WTC11 (cell line): ENCODE measurements at regions not wholly inside any gene's neighbourhood (a gene's known extent, or its start where the extent isn't known, plus 50 kb on each side); places are given as distances from the start of the nearest gene placed in this dataset.

ENCODE experiments used
- ATAC-seq: fragments of 200-7000 bp; cut with Tn5 transposase; 2 replicates; pipeline ENCODE4 v1.10.0; 2021; ENCODE audit warnings: mild to moderate bottlenecking, moderate library complexity
- CTCF ChIA-PET: fragments of 300-600 bp; sonication (Branson Sonifier 250); formaldehyde crosslinking; loops from one replicate; lab custom pipeline; 2021; ENCODE audit warnings: antibody characterized with exemption; lab: Charles Lee
- POLR2A ChIA-PET: fragments of 350-600 bp; sonication (Branson Sonifier 250); formaldehyde crosslinking; loops from one replicate; lab custom pipeline; 2021; ENCODE audit warnings: antibody characterized with exemption; lab: Charles Lee
- DNase-seq: peaks from one replicate; pipeline ENCODE4 v3.0.0; 2021; ENCODE audit warnings: low spot score
- H3K27ac Mint-ChIP-seq: 2 replicates; pipeline ENCODE4 v1.8.0; 2021; ENCODE audit warnings: mixed read lengths
- H3K27me3 Mint-ChIP-seq: 2 replicates; pipeline ENCODE4 v1.8.0; 2021; ENCODE audit warnings: low read depth, mild to moderate bottlenecking, moderate library complexity, mixed read lengths
- H3K36me3 Mint-ChIP-seq: 2 replicates; pipeline ENCODE4 v1.8.0; 2021; ENCODE audit warnings: mixed read lengths
- H3K4me1 Mint-ChIP-seq: 2 replicates; pipeline ENCODE4 v1.8.0; 2022; ENCODE audit warnings: mixed read lengths
- H3K4me3 Mint-ChIP-seq: 2 replicates; pipeline ENCODE4 v1.8.0; 2021; ENCODE audit warnings: mild to moderate bottlenecking, moderate library complexity, mixed read lengths
- H3K9me3 Mint-ChIP-seq: 2 replicates; pipeline ENCODE4 v1.8.0; 2021; ENCODE audit warnings: mixed read lengths
- AFF4 ChIP-seq: sonication (generic); formaldehyde crosslinking; IDR thresholded peaks from 2 replicates; pipeline ENCODE4 v1.8.1; 2023; ENCODE audit warnings: mild to moderate bottlenecking, missing genetic modification reagents, borderline replicate concordance
- ATF6 ChIP-seq: sonication (generic); formaldehyde crosslinking; IDR thresholded peaks from 2 replicates; pipeline ENCODE4 v1.8.1; 2023; ENCODE audit warnings: mild to moderate bottlenecking, missing genetic modification reagents
- CDX4 ChIP-seq: fragments of 250-450 bp; sonication (Bioruptor Pico); IDR thresholded peaks from 2 replicates; pipeline ENCODE4 v1.9.0; 2021; ENCODE audit warnings: moderate library complexity, mild to moderate bottlenecking, inconsistent platforms, borderline replicate concordance
- E2F1 ChIP-seq: sonication (generic); formaldehyde crosslinking; IDR thresholded peaks from 2 replicates; pipeline ENCODE4 v1.8.0; 2022; ENCODE audit warnings: mild to moderate bottlenecking, missing genetic modification reagents
- ELF4 ChIP-seq: sonication (generic); formaldehyde crosslinking; IDR thresholded peaks from 2 replicates; pipeline ENCODE4 v1.8.1; 2022; ENCODE audit warnings: low read depth, mild to moderate bottlenecking, moderate library complexity, missing genetic modification reagents
- ESRRA ChIP-seq: sonication (generic); formaldehyde crosslinking; IDR thresholded peaks from 2 replicates; pipeline ENCODE4 v1.8.1; 2022; ENCODE audit warnings: mild to moderate bottlenecking, missing genetic modification reagents, borderline replicate concordance
- NR1H2 ChIP-seq: sonication (generic); formaldehyde crosslinking; IDR thresholded peaks from 2 replicates; pipeline ENCODE4 v1.9.0; 2021; ENCODE audit warnings: mild to moderate bottlenecking, moderate library complexity, missing genetic modification reagents
- TEAD1 ChIP-seq: sonication (generic); formaldehyde crosslinking; IDR thresholded peaks from 2 replicates; pipeline ENCODE4 v1.8.0; 2022; ENCODE audit warnings: mild to moderate bottlenecking, missing genetic modification reagents
- ZNF512 ChIP-seq: sonication (generic); formaldehyde crosslinking; IDR thresholded peaks from 2 replicates; pipeline ENCODE4 v1.8.1; 2022; ENCODE audit warnings: missing genetic modification reagents, borderline replicate concordance
- TF ChIP-seq, protein P1 (sequence below): sonication (generic); formaldehyde crosslinking; IDR thresholded peaks from 2 replicates; pipeline ENCODE4 v1.8.1; 2023; ENCODE audit warnings: mild to moderate bottlenecking, missing genetic modification reagents
- TF ChIP-seq, protein P2 (sequence below): sonication (generic); formaldehyde crosslinking; IDR thresholded peaks from 2 replicates; pipeline ENCODE4 v1.8.0; 2022; ENCODE audit warnings: mild to moderate bottlenecking, missing genetic modification reagents
- TF ChIP-seq, protein P3 (sequence below): sonication (generic); formaldehyde crosslinking; IDR thresholded peaks from 2 replicates; pipeline ENCODE4 v1.8.0; 2023; ENCODE audit warnings: missing genetic modification reagents, mild to moderate bottlenecking, borderline replicate concordance

DNA sequence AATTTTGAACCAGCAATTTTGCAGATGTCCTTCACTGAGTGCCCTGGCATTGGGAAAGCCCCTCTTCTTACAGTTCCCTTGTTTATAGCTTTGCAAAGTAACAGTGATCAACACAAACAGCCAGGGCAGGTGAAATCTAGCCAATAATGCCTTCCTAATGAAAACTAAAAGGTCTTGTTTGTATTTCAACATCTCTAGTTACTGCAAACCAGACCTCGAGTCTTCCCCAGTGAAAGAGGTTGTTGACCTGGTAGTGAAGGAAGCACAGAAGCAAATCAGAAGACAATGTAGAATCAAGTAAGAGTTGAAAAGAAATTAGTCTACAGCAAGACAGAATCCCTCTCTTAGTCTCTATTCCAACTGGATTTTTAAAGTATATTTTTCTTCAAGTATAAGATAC lies 231.2 kb downstream of the SNX13 start:
- TF ChIP-seq TEAD1 (CRISPR knock-in tag), result no peak
- no peak for TF ChIP-seq NR1H2 (CRISPR knock-in tag)
- Mint-ChIP-seq H3K27ac (no peak overlapping the region), H3K4me3 (no peak overlapping the region), H3K27me3 (no peaks in the 10 kb centered on the region), H3K4me1 (peaks cover 7% of the 10 kb centered on the region; the same call in 1 of the 2 replicates), H3K36me3 (no peaks in the 10 kb centered on the region), H3K9me3 (no peaks in the 10 kb centered on the region)
- no peak for DNase-seq
- ChIA-PET CTCF (interaction anchor here (0.7 to 1.4 kb wide), 7 partner anchors 61 to 648 kb away, joined by 3 to 7 read pairs (median 4); no protein-coding TSS in a partner anchor), POLR2A (interaction anchor here (0.7 to 1.1 kb wide), 5 partner anchors 10 to 793 kb away, joined by 4 to 10 read pairs (median 8); no protein-coding TSS in a partner anchor)
- no peak for ATAC-seq

DNA sequence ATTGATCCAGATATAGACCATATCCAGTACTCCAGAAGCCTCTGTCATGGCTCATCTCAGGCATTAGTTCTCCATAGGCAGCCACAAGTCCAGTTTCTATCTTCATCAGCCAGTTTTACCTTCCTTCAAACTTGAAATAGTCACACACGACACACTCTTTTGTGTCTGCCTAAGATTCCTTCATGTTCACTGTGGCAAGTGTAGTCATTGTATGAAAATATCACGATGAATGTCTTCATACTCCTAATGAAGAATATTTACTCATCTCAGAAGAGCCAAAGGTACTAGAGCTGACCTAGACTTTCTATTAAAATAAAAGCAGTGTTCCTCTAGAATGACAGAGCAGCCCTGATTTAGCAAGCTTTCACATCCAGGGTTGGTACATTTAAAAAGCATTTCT lies 230.7 kb downstream of the SNX13 start:
- Mint-ChIP-seq H3K9me3 (no peaks in the 10 kb centered on the region), H3K27ac (no peak overlapping the region), H3K4me1 (peaks cover 7% of the 10 kb centered on the region; the same call in 1 of the 2 replicates), H3K27me3 (no peaks in the 10 kb centered on the region), H3K4me3 (no peak overlapping the region), H3K36me3 (no peaks in the 10 kb centered on the region)
- TF ChIP-seq, protein P1, sequence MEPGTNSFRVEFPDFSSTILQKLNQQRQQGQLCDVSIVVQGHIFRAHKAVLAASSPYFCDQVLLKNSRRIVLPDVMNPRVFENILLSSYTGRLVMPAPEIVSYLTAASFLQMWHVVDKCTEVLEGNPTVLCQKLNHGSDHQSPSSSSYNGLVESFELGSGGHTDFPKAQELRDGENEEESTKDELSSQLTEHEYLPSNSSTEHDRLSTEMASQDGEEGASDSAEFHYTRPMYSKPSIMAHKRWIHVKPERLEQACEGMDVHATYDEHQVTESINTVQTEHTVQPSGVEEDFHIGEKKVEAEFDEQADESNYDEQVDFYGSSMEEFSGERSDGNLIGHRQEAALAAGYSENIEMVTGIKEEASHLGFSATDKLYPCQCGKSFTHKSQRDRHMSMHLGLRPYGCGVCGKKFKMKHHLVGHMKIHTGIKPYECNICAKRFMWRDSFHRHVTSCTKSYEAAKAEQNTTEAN (CRISPR knock-in tag), result no peak
- TF ChIP-seq, protein P2, sequence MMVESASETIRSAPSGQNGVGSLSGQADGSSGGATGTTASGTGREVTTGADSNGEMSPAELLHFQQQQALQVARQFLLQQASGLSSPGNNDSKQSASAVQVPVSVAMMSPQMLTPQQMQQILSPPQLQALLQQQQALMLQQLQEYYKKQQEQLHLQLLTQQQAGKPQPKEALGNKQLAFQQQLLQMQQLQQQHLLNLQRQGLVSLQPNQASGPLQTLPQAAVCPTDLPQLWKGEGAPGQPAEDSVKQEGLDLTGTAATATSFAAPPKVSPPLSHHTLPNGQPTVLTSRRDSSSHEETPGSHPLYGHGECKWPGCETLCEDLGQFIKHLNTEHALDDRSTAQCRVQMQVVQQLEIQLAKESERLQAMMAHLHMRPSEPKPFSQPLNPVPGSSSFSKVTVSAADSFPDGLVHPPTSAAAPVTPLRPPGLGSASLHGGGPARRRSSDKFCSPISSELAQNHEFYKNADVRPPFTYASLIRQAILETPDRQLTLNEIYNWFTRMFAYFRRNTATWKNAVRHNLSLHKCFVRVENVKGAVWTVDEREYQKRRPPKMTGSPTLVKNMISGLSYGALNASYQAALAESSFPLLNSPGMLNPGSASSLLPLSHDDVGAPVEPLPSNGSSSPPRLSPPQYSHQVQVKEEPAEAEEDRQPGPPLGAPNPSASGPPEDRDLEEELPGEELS (CRISPR knock-in tag), result no peak
- TF ChIP-seq ESRRA (CRISPR knock-in tag) (no peak), ZNF512 (CRISPR knock-in tag) (no peak), AFF4 (CRISPR knock-in tag) (no peak), ATF6 (CRISPR knock-in tag) (no peak), CDX4 (CRISPR knock-in tag) (no peak), E2F1 (no peak), ELF4 (no peak)
- TF ChIP-seq, protein P3, sequence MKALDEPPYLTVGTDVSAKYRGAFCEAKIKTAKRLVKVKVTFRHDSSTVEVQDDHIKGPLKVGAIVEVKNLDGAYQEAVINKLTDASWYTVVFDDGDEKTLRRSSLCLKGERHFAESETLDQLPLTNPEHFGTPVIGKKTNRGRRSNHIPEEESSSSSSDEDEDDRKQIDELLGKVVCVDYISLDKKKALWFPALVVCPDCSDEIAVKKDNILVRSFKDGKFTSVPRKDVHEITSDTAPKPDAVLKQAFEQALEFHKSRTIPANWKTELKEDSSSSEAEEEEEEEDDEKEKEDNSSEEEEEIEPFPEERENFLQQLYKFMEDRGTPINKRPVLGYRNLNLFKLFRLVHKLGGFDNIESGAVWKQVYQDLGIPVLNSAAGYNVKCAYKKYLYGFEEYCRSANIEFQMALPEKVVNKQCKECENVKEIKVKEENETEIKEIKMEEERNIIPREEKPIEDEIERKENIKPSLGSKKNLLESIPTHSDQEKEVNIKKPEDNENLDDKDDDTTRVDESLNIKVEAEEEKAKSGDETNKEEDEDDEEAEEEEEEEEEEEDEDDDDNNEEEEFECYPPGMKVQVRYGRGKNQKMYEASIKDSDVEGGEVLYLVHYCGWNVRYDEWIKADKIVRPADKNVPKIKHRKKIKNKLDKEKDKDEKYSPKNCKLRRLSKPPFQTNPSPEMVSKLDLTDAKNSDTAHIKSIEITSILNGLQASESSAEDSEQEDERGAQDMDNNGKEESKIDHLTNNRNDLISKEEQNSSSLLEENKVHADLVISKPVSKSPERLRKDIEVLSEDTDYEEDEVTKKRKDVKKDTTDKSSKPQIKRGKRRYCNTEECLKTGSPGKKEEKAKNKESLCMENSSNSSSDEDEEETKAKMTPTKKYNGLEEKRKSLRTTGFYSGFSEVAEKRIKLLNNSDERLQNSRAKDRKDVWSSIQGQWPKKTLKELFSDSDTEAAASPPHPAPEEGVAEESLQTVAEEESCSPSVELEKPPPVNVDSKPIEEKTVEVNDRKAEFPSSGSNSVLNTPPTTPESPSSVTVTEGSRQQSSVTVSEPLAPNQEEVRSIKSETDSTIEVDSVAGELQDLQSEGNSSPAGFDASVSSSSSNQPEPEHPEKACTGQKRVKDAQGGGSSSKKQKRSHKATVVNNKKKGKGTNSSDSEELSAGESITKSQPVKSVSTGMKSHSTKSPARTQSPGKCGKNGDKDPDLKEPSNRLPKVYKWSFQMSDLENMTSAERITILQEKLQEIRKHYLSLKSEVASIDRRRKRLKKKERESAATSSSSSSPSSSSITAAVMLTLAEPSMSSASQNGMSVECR (CRISPR knock-in tag), result no peak
- ChIA-PET CTCF (interaction anchor here (0.8 to 1.4 kb wide), 4 partner anchors 60 to 648 kb away, joined by 3 to 7 read pairs (median 4); no protein-coding TSS in a partner anchor), POLR2A (interaction anchor here (0.9 to 1.1 kb wide), 2 partner anchors 10 to 276 kb away, joined by 4 to 9 read pairs; no protein-coding TSS in a partner anchor)
- ATAC-seq (no peak), DNase-seq (no peak)
